WTC11 (cell line): ENCODE measurements at regions not wholly inside any gene's neighbourhood (a gene's known extent, or its start where the extent isn't known, plus 50 kb on each side); places are given as distances from the start of the nearest gene placed in this dataset.

ENCODE experiments used
- ATAC-seq: fragments of 200-7000 bp; cut with Tn5 transposase; 2 replicates; pipeline ENCODE4 v1.10.0; 2021; ENCODE audit warnings: mild to moderate bottlenecking, moderate library complexity
- CTCF ChIA-PET: fragments of 300-600 bp; sonication (Branson Sonifier 250); formaldehyde crosslinking; loops from one replicate; lab custom pipeline; 2021; ENCODE audit warnings: antibody characterized with exemption; lab: Charles Lee
- POLR2A ChIA-PET: fragments of 350-600 bp; sonication (Branson Sonifier 250); formaldehyde crosslinking; loops from one replicate; lab custom pipeline; 2021; ENCODE audit warnings: antibody characterized with exemption; lab: Charles Lee
- DNase-seq: peaks from one replicate; pipeline ENCODE4 v3.0.0; 2021; ENCODE audit warnings: low spot score
- H3K27ac Mint-ChIP-seq: 2 replicates; pipeline ENCODE4 v1.8.0; 2021; ENCODE audit warnings: mixed read lengths
- H3K27me3 Mint-ChIP-seq: 2 replicates; pipeline ENCODE4 v1.8.0; 2021; ENCODE audit warnings: low read depth, mild to moderate bottlenecking, moderate library complexity, mixed read lengths
- H3K36me3 Mint-ChIP-seq: 2 replicates; pipeline ENCODE4 v1.8.0; 2021; ENCODE audit warnings: mixed read lengths
- H3K4me1 Mint-ChIP-seq: 2 replicates; pipeline ENCODE4 v1.8.0; 2022; ENCODE audit warnings: mixed read lengths
- H3K4me3 Mint-ChIP-seq: 2 replicates; pipeline ENCODE4 v1.8.0; 2021; ENCODE audit warnings: mild to moderate bottlenecking, moderate library complexity, mixed read lengths
- H3K9me3 Mint-ChIP-seq: 2 replicates; pipeline ENCODE4 v1.8.0; 2021; ENCODE audit warnings: mixed read lengths
- CREB1 ChIP-seq: sonication (generic); formaldehyde crosslinking; IDR thresholded peaks from 2 replicates; pipeline ENCODE4 v1.8.0; 2023; ENCODE audit warnings: mild to moderate bottlenecking, missing genetic modification reagents
- CREM ChIP-seq: sonication (generic); formaldehyde crosslinking; IDR thresholded peaks from 2 replicates; pipeline ENCODE4 v1.8.1; 2022; ENCODE audit warnings: mild to moderate bottlenecking, missing genetic modification reagents, moderate library complexity
- FOXJ3 ChIP-seq: sonication (generic); formaldehyde crosslinking; IDR thresholded peaks from 2 replicates; pipeline ENCODE4 v1.9.0; 2021; ENCODE audit warnings: missing genetic modification reagents, mild to moderate bottlenecking, borderline replicate concordance
- FOXP1 ChIP-seq: sonication (generic); formaldehyde crosslinking; IDR thresholded peaks from 2 replicates; pipeline ENCODE4 v1.8.0; 2022; ENCODE audit warnings: missing genetic modification reagents, mild to moderate bottlenecking, moderate library complexity, borderline replicate concordance
- GABPB1 ChIP-seq: sonication (generic); formaldehyde crosslinking; IDR thresholded peaks from 2 replicates; pipeline ENCODE4 v1.8.1; 2023; ENCODE audit warnings: mild to moderate bottlenecking, missing genetic modification reagents
- JAZF1 ChIP-seq: fragments of 250-450 bp; sonication (Bioruptor Pico); IDR thresholded peaks from 2 replicates; pipeline ENCODE4 v1.9.0; 2021; ENCODE audit warnings: moderate library complexity, mild to moderate bottlenecking, inconsistent platforms
- JUN ChIP-seq: sonication (generic); formaldehyde crosslinking; IDR thresholded peaks from 2 replicates; pipeline ENCODE4 v1.8.0; 2023; ENCODE audit warnings: mild to moderate bottlenecking, missing genetic modification reagents
- MYBL2 ChIP-seq: sonication (generic); formaldehyde crosslinking; IDR thresholded peaks from 2 replicates; pipeline ENCODE4 v1.8.1; 2023; ENCODE audit warnings: mild to moderate bottlenecking, moderate library complexity, missing genetic modification reagents
- NR2C2 ChIP-seq: sonication (generic); formaldehyde crosslinking; IDR thresholded peaks from 2 replicates; pipeline ENCODE4 v1.8.0; 2022; ENCODE audit warnings: mild to moderate bottlenecking, missing genetic modification reagents
- NR3C1 ChIP-seq: sonication (generic); formaldehyde crosslinking; conservative IDR thresholded peaks from 2 replicates; pipeline ENCODE4 v1.8.1; 2023; ENCODE audit warnings: low read depth, mild to moderate bottlenecking, missing genetic modification reagents
- OVOL2 ChIP-seq: fragments of 250-450 bp; sonication (Bioruptor Pico); IDR thresholded peaks from 2 replicates; pipeline ENCODE4 v1.9.0; 2021; ENCODE audit warnings: mild to moderate bottlenecking, borderline replicate concordance
- SP1 ChIP-seq: sonication (generic); formaldehyde crosslinking; conservative IDR thresholded peaks from 2 replicates; pipeline ENCODE4 v1.8.1; 2022; ENCODE audit warnings: missing genetic modification reagents
- TP53 ChIP-seq: sonication (generic); formaldehyde crosslinking; IDR thresholded peaks from 2 replicates; pipeline ENCODE4 v1.8.1; 2023; ENCODE audit warnings: mild to moderate bottlenecking, missing genetic modification reagents
- ZNF396 ChIP-seq: fragments of 250-450 bp; sonication (Bioruptor Pico); IDR thresholded peaks from 2 replicates; pipeline ENCODE4 v1.8.0; 2021; ENCODE audit warnings: mild to moderate bottlenecking, moderate library complexity, borderline replicate concordance
- TF ChIP-seq, protein P1 (sequence below): sonication (generic); formaldehyde crosslinking; IDR thresholded peaks from 2 replicates; pipeline ENCODE4 v1.8.0; 2022; ENCODE audit warnings: mild to moderate bottlenecking, missing genetic modification reagents
- TF ChIP-seq, protein P2 (sequence below): sonication (generic); formaldehyde crosslinking; IDR thresholded peaks from 2 replicates; pipeline ENCODE4 v1.8.1; 2022; ENCODE audit warnings: mild to moderate bottlenecking, missing genetic modification reagents, moderate library complexity, borderline replicate concordance
- TF ChIP-seq, protein P3 (sequence below): sonication (generic); formaldehyde crosslinking; IDR thresholded peaks from 2 replicates; pipeline ENCODE4 v1.8.1; 2022; ENCODE audit warnings: low read depth, mild to moderate bottlenecking, moderate library complexity, missing genetic modification reagents, borderline replicate concordance
- TF ChIP-seq, protein P4 (sequence below): sonication (generic); formaldehyde crosslinking; IDR thresholded peaks from 2 replicates; pipeline ENCODE4 v1.8.0; 2022; ENCODE audit warnings: mild to moderate bottlenecking, missing genetic modification reagents
- TF ChIP-seq, protein P5 (sequence below): fragments of 250-450 bp; sonication (Bioruptor Pico); IDR thresholded peaks from 2 replicates; pipeline ENCODE4 v1.9.0; 2021; ENCODE audit warnings: moderate library complexity, mild to moderate bottlenecking, inconsistent platforms, borderline replicate concordance
- TF ChIP-seq, protein P6 (sequence below): sonication (generic); formaldehyde crosslinking; conservative IDR thresholded peaks from 2 replicates; pipeline ENCODE4 v1.8.1; 2022; ENCODE audit warnings: mild to moderate bottlenecking, missing genetic modification reagents
- TF ChIP-seq, protein P7 (sequence below): fragments of 250-450 bp; sonication (Bioruptor Pico); IDR thresholded peaks from 2 replicates; pipeline ENCODE4 v1.9.0; 2021; ENCODE audit warnings: mild to moderate bottlenecking

DNA sequence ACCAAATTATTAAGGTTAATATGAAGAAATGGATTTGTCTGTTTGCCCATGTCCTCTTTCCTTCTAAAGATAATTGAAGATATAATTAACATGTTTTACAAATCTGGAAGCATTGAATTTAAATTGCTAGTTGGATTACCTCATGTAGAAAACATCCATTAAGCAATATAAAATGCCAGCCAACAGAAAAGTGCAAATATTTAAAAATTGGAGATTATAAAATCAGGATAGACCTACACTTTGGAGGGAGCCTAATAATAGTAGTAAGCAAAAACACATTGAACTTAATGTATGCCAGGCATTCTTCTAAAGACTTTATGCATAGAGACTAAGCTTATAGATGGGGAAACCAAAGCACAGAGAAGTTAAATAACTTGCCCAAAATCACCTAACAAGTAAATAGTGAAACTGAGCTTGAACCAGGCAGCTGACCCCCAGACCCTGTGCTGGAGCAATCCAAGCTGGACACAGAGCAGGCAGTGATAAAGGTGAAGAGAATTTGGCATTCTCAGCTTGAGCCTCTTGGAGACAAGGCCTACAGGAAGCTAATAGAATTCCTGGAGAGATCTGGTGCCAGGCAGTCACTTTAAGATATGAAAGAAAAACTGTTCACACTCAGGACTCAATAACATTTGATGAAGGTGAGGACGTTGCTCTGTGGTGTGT is 119.8 kb downstream of the ASCL1 start:
- Mint-ChIP-seq H3K36me3 (no peaks in the 10 kb centered on the region), H3K9me3 (peaks cover 11% of the 10 kb centered on the region), H3K27ac (no peak overlapping the region), H3K27me3 (no peaks in the 10 kb centered on the region), H3K4me3 (no peak overlapping the region), H3K4me1 (no peaks in the 10 kb centered on the region)
- CTCF ChIA-PET: no interaction called here
- DNase-seq (no peak), ATAC-seq (no peak)
- POLR2A ChIA-PET: no interaction called here
- TF ChIP-seq CREM (CRISPR knock-in tag) (no peak), NR3C1 (CRISPR knock-in tag) (no peak), FOXJ3 (CRISPR knock-in tag) (no peak), FOXP1 (no peak), TP53 (CRISPR knock-in tag) (no peak), MYBL2 (CRISPR knock-in tag) (no peak), ZNF396 (no peak), CREB1 (CRISPR knock-in tag) (no peak)
- TF ChIP-seq, protein P1, sequence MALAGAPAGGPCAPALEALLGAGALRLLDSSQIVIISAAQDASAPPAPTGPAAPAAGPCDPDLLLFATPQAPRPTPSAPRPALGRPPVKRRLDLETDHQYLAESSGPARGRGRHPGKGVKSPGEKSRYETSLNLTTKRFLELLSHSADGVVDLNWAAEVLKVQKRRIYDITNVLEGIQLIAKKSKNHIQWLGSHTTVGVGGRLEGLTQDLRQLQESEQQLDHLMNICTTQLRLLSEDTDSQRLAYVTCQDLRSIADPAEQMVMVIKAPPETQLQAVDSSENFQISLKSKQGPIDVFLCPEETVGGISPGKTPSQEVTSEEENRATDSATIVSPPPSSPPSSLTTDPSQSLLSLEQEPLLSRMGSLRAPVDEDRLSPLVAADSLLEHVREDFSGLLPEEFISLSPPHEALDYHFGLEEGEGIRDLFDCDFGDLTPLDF (CRISPR knock-in tag): no peak
- TF ChIP-seq, protein P2, sequence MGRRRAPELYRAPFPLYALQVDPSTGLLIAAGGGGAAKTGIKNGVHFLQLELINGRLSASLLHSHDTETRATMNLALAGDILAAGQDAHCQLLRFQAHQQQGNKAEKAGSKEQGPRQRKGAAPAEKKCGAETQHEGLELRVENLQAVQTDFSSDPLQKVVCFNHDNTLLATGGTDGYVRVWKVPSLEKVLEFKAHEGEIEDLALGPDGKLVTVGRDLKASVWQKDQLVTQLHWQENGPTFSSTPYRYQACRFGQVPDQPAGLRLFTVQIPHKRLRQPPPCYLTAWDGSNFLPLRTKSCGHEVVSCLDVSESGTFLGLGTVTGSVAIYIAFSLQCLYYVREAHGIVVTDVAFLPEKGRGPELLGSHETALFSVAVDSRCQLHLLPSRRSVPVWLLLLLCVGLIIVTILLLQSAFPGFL (CRISPR knock-in tag): no peak
- TF ChIP-seq, protein P3, sequence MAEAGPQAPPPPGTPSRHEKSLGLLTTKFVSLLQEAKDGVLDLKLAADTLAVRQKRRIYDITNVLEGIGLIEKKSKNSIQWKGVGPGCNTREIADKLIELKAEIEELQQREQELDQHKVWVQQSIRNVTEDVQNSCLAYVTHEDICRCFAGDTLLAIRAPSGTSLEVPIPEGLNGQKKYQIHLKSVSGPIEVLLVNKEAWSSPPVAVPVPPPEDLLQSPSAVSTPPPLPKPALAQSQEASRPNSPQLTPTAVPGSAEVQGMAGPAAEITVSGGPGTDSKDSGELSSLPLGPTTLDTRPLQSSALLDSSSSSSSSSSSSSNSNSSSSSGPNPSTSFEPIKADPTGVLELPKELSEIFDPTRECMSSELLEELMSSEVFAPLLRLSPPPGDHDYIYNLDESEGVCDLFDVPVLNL (CRISPR knock-in tag): no peak
- TF ChIP-seq, protein P4, sequence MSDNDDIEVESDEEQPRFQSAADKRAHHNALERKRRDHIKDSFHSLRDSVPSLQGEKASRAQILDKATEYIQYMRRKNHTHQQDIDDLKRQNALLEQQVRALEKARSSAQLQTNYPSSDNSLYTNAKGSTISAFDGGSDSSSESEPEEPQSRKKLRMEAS: no peak

DNA sequence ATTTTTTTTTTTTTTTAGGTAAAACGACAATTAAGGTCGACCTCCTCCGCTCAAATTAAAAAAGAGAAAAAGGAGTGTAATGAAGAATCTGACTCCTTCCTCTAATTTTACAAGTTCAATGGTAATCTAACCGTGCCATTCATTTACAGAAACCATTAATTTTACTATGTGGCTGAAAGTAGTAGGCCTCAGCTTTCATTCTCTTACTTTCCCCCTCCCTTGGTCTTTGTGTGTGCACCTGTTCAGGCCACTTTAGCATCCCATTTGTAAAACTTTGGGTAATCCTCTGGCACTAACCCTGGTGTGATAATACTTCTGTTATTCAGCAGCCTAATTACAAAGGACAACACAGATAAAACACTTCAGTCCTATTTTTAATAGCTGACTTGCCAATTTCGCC is 128.1 kb downstream of the ASCL1 start:
- TF ChIP-seq, protein P5, sequence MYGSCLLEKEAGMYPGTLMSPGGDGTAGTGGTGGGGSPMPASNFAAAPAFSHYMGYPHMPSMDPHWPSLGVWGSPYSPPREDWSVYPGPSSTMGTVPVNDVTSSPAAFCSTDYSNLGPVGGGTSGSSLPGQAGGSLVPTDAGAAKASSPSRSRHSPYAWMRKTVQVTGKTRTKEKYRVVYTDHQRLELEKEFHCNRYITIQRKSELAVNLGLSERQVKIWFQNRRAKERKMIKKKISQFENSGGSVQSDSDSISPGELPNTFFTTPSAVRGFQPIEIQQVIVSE (CRISPR knock-in tag): no peak
- TF ChIP-seq JAZF1 (CRISPR knock-in tag) (no peak), NR2C2 (CRISPR knock-in tag) (no peak), GABPB1 (no peak), OVOL2 (CRISPR knock-in tag) (no peak), JUN (no peak), CREM (CRISPR knock-in tag) (no peak), NR3C1 (CRISPR knock-in tag) (no peak), TP53 (CRISPR knock-in tag) (no peak), SP1 (CRISPR knock-in tag) (no peak)
- TF ChIP-seq, protein P6, sequence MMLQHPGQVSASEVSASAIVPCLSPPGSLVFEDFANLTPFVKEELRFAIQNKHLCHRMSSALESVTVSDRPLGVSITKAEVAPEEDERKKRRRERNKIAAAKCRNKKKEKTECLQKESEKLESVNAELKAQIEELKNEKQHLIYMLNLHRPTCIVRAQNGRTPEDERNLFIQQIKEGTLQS (CRISPR knock-in tag): no peak
- TF ChIP-seq, protein P1 (CRISPR knock-in tag): no peak
- TF ChIP-seq, protein P7, sequence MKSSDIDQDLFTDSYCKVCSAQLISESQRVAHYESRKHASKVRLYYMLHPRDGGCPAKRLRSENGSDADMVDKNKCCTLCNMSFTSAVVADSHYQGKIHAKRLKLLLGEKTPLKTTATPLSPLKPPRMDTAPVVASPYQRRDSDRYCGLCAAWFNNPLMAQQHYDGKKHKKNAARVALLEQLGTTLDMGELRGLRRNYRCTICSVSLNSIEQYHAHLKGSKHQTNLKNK (CRISPR knock-in tag): no peak
- TF ChIP-seq, protein P2 (CRISPR knock-in tag): no peak
- POLR2A ChIA-PET: no interaction called here
- ATAC-seq (no peak), DNase-seq (no peak)
- Mint-ChIP-seq H3K27ac (no peak overlapping the region), H3K4me1 (peaks cover 17% of the 10 kb centered on the region), H3K36me3 (no peaks in the 10 kb centered on the region), H3K4me3 (no peak overlapping the region), H3K9me3 (peaks cover 11% of the 10 kb centered on the region), H3K27me3 (no peaks in the 10 kb centered on the region)
- CTCF ChIA-PET: no interaction called here
